ENCODE measurements at regions not wholly inside any gene's neighbourhood (a gene's known extent, or its start where the extent isn't known, plus 50 kb on each side); places are given as distances from the start of the nearest gene placed in this dataset.

GRCh38 chr16:64151990-64152767 is 969.7 kb downstream of the CDH11 start:
- no peak for TF ChIP-seq EP300 (IDR thresholded peaks at IDR 0.05; ENCODE audit: borderline replicate concordance)
- no peak for TF ChIP-seq CEBPB (IDR thresholded peaks at IDR 0.05)
- TF ChIP-seq USF1 (IDR thresholded peaks at IDR 0.05): no peak
- no peak for TF ChIP-seq FOXM1 (IDR thresholded peaks at IDR 0.05; ENCODE audit: borderline replicate concordance, low read depth)
- no peak for TF ChIP-seq YY1 (IDR thresholded peaks at IDR 0.05; ENCODE audit: low read depth)
- TF ChIP-seq EGR1 (IDR thresholded peaks at IDR 0.05): no peak
- no peak for TF ChIP-seq TAF1 (IDR thresholded peaks at IDR 0.05; ENCODE audit: low read depth)
- TF ChIP-seq RAD21 (IDR thresholded peaks at IDR 0.05; ENCODE audit: low read depth): no peak
- TF ChIP-seq TCF12 (IDR thresholded peaks at IDR 0.05; ENCODE audit: low read depth): no peak
- no peak for TF ChIP-seq MAX (IDR thresholded peaks at IDR 0.05)
- TF ChIP-seq ZBTB7A (IDR thresholded peaks at IDR 0.05; ENCODE audit: low read depth): no peak
- no peak for TF ChIP-seq TEAD4 (IDR thresholded peaks at IDR 0.05)
- TF ChIP-seq NFIC (IDR thresholded peaks at IDR 0.05): no peak
- no peak for TF ChIP-seq REST (IDR thresholded peaks at IDR 0.05; ENCODE audit: low read depth)
- TF ChIP-seq CREB1 (IDR thresholded peaks at IDR 0.05; ENCODE audit: low read depth): no peak

DNA sequence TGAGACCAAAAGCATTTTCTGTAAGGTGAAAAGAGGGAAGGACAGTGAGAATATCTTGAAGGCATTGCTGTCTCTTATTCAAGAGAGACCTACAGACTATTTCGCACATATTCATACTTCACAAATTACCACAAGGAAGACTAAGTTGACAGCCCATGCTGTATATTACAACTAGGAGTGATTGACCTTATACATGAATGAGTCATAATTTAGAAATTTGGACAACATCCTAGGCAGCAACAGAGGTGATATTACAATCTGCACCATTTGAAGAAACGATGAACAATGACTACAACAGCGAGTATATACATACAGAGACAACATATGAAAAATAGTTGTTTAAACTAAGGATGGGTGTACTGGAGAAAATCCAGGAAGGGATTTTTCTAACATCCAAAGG is 971.7 kb downstream of the CDH11 start:
- no peak for TF ChIP-seq REST (IDR thresholded peaks at IDR 0.05; ENCODE audit: low read depth)
- no peak for TF ChIP-seq RAD21 (IDR thresholded peaks at IDR 0.05; ENCODE audit: low read depth)
- no peak for TF ChIP-seq USF1 (IDR thresholded peaks at IDR 0.05)

GRCh38 chr16:64149756-64150155 is 972.1 kb downstream of the CDH11 start:
- no peak for TF ChIP-seq USF1 (IDR thresholded peaks at IDR 0.05)
- TF ChIP-seq CREB1 (IDR thresholded peaks at IDR 0.05; ENCODE audit: low read depth): no peak
- no peak for TF ChIP-seq MAX (IDR thresholded peaks at IDR 0.05)

DNA sequence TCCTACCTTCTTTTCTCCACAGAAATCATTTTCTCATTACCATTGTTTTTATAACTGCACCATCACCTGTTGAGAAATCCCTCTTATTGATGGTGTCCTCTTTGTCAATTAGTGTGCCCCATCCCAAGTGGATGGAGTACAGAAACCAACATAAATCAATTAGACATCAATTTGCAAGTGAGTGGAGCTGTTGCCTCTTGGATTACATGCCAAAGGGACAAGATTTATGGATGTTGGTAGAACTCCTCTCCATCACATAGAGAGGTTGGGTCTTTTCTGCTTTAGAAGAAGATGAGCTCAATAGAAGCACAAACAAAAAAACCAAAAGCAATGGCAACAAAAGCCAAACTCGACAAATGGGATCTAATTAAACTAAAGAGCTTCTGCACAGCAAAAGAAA is 973.5 kb downstream of the CDH11 start:
- no peak for TF ChIP-seq TCF12 (IDR thresholded peaks at IDR 0.05; ENCODE audit: low read depth)
- TF ChIP-seq FOXM1 (IDR thresholded peaks at IDR 0.05; ENCODE audit: borderline replicate concordance, low read depth): no peak
- TF ChIP-seq CEBPB (IDR thresholded peaks at IDR 0.05): no peak
- TF ChIP-seq NFIC (IDR thresholded peaks at IDR 0.05): no peak
- no peak for TF ChIP-seq RAD21 (IDR thresholded peaks at IDR 0.05; ENCODE audit: low read depth)
- no peak for TF ChIP-seq ZBTB7A (IDR thresholded peaks at IDR 0.05; ENCODE audit: low read depth)
- TF ChIP-seq CREB1 (IDR thresholded peaks at IDR 0.05; ENCODE audit: low read depth): no peak
- TF ChIP-seq USF1 (IDR thresholded peaks at IDR 0.05): no peak
- no peak for TF ChIP-seq TEAD4 (IDR thresholded peaks at IDR 0.05)
- no peak for TF ChIP-seq EGR1 (IDR thresholded peaks at IDR 0.05)
- TF ChIP-seq REST (IDR thresholded peaks at IDR 0.05; ENCODE audit: low read depth): no peak
- no peak for TF ChIP-seq EP300 (IDR thresholded peaks at IDR 0.05; ENCODE audit: borderline replicate concordance)
